ENCODE measurements at regions not wholly inside any gene's neighbourhood (a gene's known extent, or its start where the extent isn't known, plus 50 kb on each side); places are given as distances from the start of the nearest gene placed in this dataset.

- no peak overlapping the region for H3K4me3 ChIP-seq (ENCODE audit: low read depth, low read length)
- ChIA-PET CTCF (no interaction called here), POLR2A (no interaction called here)
- TF ChIP-seq, protein P1, sequence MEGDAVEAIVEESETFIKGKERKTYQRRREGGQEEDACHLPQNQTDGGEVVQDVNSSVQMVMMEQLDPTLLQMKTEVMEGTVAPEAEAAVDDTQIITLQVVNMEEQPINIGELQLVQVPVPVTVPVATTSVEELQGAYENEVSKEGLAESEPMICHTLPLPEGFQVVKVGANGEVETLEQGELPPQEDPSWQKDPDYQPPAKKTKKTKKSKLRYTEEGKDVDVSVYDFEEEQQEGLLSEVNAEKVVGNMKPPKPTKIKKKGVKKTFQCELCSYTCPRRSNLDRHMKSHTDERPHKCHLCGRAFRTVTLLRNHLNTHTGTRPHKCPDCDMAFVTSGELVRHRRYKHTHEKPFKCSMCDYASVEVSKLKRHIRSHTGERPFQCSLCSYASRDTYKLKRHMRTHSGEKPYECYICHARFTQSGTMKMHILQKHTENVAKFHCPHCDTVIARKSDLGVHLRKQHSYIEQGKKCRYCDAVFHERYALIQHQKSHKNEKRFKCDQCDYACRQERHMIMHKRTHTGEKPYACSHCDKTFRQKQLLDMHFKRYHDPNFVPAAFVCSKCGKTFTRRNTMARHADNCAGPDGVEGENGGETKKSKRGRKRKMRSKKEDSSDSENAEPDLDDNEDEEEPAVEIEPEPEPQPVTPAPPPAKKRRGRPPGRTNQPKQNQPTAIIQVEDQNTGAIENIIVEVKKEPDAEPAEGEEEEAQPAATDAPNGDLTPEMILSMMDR (IDR thresholded peaks at IDR 0.05; ENCODE audit: insufficient read depth, low read depth, low read length) = no peak
- no peak for DNase-seq (ENCODE audit: low read depth)
- H3K36me3 ChIP-seq (ENCODE audit: control insufficient read depth, insufficient read depth, low read length) = no peaks in the 10 kb centered on the region
- no peaks in the 10 kb centered on the region for H3K27me3 ChIP-seq (ENCODE audit: control insufficient read depth, insufficient read depth, low read length)
Observed at GRCh38 chr13:105464249-105464648, 1071.2 kb downstream of the EFNB2 start.

DNA sequence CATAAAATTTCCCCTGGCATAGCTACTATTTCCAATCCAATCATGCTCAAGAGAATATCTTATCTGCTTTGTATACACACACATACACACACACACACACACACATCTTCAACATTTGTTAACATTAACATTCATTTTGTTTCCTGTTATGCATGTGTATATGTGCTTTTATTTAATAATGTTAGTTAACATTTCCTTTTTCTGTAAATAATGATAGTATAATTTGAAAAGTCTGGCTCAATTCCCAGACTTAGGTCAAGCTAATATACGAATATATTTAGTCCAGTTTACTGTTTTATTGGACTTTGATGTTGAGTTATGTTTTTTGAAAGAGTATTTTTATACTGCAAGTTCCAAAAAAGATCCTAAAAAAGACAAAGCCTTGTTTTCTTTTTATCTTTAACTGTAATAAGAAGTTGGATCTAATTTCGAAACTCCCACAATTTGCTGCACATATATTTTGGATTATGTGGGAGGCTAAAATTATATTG, 1072.4 kb downstream of the EFNB2 start:
- Histone ChIP-seq H3K4me3 (ENCODE audit: low read depth, low read length) (no peak overlapping the region), H3K27me3 (ENCODE audit: control insufficient read depth, insufficient read depth, low read length) (no peaks in the 10 kb centered on the region), H3K36me3 (ENCODE audit: control insufficient read depth, insufficient read depth, low read length) (no peaks in the 10 kb centered on the region)
- TF ChIP-seq, protein P1 (IDR thresholded peaks at IDR 0.05; ENCODE audit: insufficient read depth, low read depth, low read length) = no peak
- CTCF ChIA-PET = no interaction called here
- no peak for DNase-seq (ENCODE audit: low read depth)
- POLR2A ChIA-PET = no interaction called here

DNA sequence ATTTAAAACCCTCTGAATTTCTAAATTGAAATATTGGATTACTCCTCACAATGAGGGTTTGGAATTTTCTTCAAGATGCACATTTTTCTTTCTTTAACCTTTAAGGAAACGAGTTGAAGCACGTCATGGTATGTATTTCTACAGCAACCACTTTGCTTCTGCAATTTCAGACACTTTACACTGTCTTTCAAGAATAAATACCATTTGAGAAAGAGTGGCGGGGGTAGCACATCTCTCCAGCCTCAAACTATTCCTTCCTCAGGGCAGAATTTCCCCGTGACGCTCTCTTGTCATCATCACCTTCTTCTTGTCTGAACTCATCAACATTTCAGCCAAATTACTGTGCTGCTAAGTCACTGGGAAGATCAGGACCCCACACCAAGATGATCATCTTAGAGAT, 1073.4 kb downstream of the EFNB2 start:
- H3K4me3 ChIP-seq (ENCODE audit: low read depth, low read length) = no peak overlapping the region
- no peak for DNase-seq (ENCODE audit: low read depth)
- H3K27me3 ChIP-seq (ENCODE audit: control insufficient read depth, insufficient read depth, low read length) = no peaks in the 10 kb centered on the region
- H3K36me3 ChIP-seq (ENCODE audit: control insufficient read depth, insufficient read depth, low read length) = no peaks in the 10 kb centered on the region
- CTCF ChIA-PET = no interaction called here
- POLR2A ChIA-PET = no interaction called here
- TF ChIP-seq, protein P1 (IDR thresholded peaks at IDR 0.05; ENCODE audit: insufficient read depth, low read depth, low read length) = no peak

DNA sequence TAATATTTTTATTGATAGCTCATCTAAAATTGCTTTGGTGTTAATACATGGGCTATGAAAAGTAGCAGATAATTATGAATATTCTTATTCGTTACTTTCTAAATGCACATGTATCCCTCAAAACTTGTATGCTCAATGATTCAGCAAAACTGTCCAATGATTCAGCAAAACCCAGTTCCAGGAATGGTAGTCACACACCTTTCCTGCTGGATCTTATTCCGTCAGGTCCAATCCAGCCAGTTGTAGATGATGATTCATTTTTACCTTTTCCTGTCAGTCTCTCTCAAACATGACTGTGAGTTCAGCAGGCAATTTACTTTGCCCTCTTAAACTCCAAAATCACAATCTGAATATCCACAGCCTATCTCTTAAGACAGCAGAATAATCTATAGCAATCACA, 1082.6 kb downstream of the EFNB2 start:
- no peaks in the 10 kb centered on the region for H3K27me3 ChIP-seq (ENCODE audit: control insufficient read depth, insufficient read depth, low read length)
- DNase-seq (ENCODE audit: low read depth) = no peak
- POLR2A ChIA-PET = no interaction called here
- no peaks in the 10 kb centered on the region for H3K36me3 ChIP-seq (ENCODE audit: control insufficient read depth, insufficient read depth, low read length)
- CTCF ChIA-PET = no interaction called here
- TF ChIP-seq, protein P1 (IDR thresholded peaks at IDR 0.05; ENCODE audit: insufficient read depth, low read depth, low read length) = no peak
- H3K4me3 ChIP-seq (ENCODE audit: low read depth, low read length) = no peak overlapping the region

DNA sequence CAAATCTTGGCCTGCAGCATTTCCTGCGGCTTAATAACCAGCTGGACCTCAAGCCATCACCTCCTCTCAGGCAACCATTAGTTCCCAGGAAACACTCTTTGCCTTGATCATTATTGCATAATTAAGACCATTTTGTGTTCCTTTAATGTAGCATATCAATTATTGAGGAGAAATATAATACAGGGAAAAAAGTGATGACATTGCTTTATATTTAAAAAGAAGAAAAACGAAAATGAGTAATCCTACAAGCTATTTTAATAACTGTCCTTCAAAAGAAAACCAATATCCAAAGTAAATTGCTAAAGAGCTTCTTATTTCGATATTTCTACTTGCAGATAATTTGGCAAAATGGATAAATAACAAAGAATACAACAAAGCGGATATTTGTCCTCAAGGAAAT, 1084.7 kb downstream of the EFNB2 start:
- ChIA-PET POLR2A (no interaction called here), CTCF (no interaction called here)
- DNase-seq (ENCODE audit: low read depth) = no peak
- H3K36me3 ChIP-seq (ENCODE audit: control insufficient read depth, insufficient read depth, low read length) = no peaks in the 10 kb centered on the region
- H3K4me3 ChIP-seq (ENCODE audit: low read depth, low read length) = no peak overlapping the region
- TF ChIP-seq, protein P1 (IDR thresholded peaks at IDR 0.05; ENCODE audit: insufficient read depth, low read depth, low read length) = no peak
- H3K27me3 ChIP-seq (ENCODE audit: control insufficient read depth, insufficient read depth, low read length) = no peaks in the 10 kb centered on the region

Measured in BJ (cell line).